ENCODE measurements at regions not wholly inside any gene's neighbourhood (a gene's known extent, or its start where the extent isn't known, plus 50 kb on each side); places are given as distances from the start of the nearest gene placed in this dataset.

DNA sequence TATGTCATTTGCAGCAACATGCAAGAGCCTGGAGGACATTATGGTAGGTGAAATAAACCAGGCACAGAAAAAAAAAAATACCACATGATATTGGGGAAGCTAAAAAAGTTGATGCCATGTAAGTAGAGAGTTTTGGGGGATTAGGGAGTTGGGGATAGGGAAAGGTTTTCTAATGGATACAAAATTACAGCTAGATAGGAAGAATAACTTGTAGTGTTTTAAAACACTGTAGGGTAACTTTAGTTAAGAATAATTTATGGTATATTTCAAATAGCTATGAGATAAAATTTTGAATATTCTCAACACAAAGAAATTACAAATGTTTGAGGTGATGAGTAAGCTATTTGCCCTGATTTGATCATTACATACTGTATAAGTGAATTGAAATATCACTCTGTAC, 1456.7 kb upstream of the MIR17HG start:
- TF ChIP-seq, protein P1, sequence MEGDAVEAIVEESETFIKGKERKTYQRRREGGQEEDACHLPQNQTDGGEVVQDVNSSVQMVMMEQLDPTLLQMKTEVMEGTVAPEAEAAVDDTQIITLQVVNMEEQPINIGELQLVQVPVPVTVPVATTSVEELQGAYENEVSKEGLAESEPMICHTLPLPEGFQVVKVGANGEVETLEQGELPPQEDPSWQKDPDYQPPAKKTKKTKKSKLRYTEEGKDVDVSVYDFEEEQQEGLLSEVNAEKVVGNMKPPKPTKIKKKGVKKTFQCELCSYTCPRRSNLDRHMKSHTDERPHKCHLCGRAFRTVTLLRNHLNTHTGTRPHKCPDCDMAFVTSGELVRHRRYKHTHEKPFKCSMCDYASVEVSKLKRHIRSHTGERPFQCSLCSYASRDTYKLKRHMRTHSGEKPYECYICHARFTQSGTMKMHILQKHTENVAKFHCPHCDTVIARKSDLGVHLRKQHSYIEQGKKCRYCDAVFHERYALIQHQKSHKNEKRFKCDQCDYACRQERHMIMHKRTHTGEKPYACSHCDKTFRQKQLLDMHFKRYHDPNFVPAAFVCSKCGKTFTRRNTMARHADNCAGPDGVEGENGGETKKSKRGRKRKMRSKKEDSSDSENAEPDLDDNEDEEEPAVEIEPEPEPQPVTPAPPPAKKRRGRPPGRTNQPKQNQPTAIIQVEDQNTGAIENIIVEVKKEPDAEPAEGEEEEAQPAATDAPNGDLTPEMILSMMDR (conservative IDR thresholded peaks at IDR 0.05), result no peak
- no peak for TF ChIP-seq EZH2 (IDR thresholded peaks at IDR 0.05; ENCODE audit: low read depth)
